ENCODE measurements at regions not wholly inside any gene's neighbourhood (a gene's known extent, or its start where the extent isn't known, plus 50 kb on each side); places are given as distances from the start of the nearest gene placed in this dataset.
"Not testable (repeated sequence)": the region's sequence is repeated elsewhere in the genome, so short reads cannot be mapped to it uniquely, and the experiment has no call there.

DNA sequence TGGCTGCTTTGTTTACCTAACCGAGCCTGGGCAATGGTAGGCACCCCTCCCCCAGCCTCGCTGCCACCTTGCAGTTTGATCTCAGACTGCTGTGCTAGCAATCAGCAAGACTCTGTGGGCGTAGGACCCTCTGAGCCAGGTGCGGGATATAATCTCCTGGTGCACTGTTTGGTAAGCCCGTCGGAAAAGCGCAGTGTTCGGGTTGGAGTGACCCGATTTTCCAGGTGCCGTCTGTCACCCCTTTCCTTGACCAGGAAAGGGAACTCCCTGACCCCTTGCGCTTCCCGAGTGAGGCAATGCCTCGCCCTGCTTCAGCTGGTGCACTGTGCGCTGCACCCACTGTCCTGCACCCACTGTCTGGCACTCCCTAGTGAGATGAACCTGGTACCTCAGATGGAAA, 482.2 kb upstream of the SMC2 start:
- TF ChIP-seq POLR2A (IDR thresholded peaks at IDR 0.05; ENCODE audit: low read length); GATA1 (IDR thresholded peaks at IDR 0.05; ENCODE audit: low read depth, low read length): not testable (repeated sequence)

Data from erythroblast (primary cell).